IMR-90 (cell line): ENCODE measurements at regions not wholly inside any gene's neighbourhood (a gene's known extent, or its start where the extent isn't known, plus 50 kb on each side); places are given as distances from the start of the nearest gene placed in this dataset.

Source experiments
- ATAC-seq: fragments of 200-7000 bp; cut with Tn5 transposase; 2 replicates; pipeline ENCODE4 v1.9.1; 2020; ENCODE audit warnings: low read depth, mild to moderate bottlenecking, moderate library complexity
- BruUV-seq: library from RNA; stranded (reverse); fragments of 400-500 nt; replicated peaks from 2 replicates; lab custom pipeline; 2021; lab: Mats Ljungman, UMichigan
- CTCF ChIA-PET: fragments of 300-600 bp; formaldehyde crosslinking; extraction: SDS; loops from one replicate; lab custom pipeline; 2021; ENCODE audit warnings: antibody characterized with exemption; lab: Yijun Ruan, JAX
- POLR2A ChIA-PET: fragments of 300-600 bp; sonication (Branson Sonifier 250); formaldehyde crosslinking; loops from one replicate; lab custom pipeline; 2022; ENCODE audit warnings: antibody characterized with exemption; ENCODE audit not compliant: unreplicated experiment; lab: Charles Lee
- DNase-seq: peaks from one replicate; pipeline ENCODE4 v3.0.0; 2013
- H2AFZ ChIP-seq: replicated peaks from 2 replicates; pipeline ENCODE3; 2013; ENCODE audit warnings: low read length, mild to moderate bottlenecking; ENCODE audit not compliant: poor library complexity
- H2AK5ac ChIP-seq: 2 replicates; pipeline ENCODE4 v1.6.1; 2013; ENCODE audit warnings: low read depth, low read length, inconsistent platforms
- H2AK9ac ChIP-seq: replicated peaks from 2 replicates; pipeline ENCODE3; 2013; ENCODE audit warnings: mild to moderate bottlenecking, low read depth, low read length, moderate library complexity; ENCODE audit not compliant: poor library complexity
- H2BK120ac ChIP-seq: 2 replicates; pipeline ENCODE4 v1.6.1; 2013; ENCODE audit warnings: low read depth, low read length, inconsistent platforms
- H2BK15ac ChIP-seq: 3 replicates; pipeline ENCODE4 v1.6.1; 2013; ENCODE audit warnings: low read depth, low read length, inconsistent platforms
- H2BK20ac ChIP-seq: 2 replicates; pipeline ENCODE4 v1.6.1; 2013; ENCODE audit warnings: low read depth, mild to moderate bottlenecking, inconsistent platforms, low read length, moderate library complexity
- H2BK5ac ChIP-seq: 2 replicates; pipeline ENCODE4 v1.6.1; 2013; ENCODE audit warnings: mild to moderate bottlenecking, low read depth, low read length, inconsistent platforms; ENCODE audit not compliant: poor library complexity, severe bottlenecking
- H3K14ac ChIP-seq: replicated peaks from 2 replicates; pipeline ENCODE4 v1.6.1; 2013; ENCODE audit warnings: low read depth, low read length, inconsistent platforms
- H3K18ac ChIP-seq: 2 replicates; pipeline ENCODE4 v1.6.1; 2013; ENCODE audit warnings: low read depth, low read length, control low read depth
- H3K23ac ChIP-seq: 2 replicates; pipeline ENCODE4 v1.6.1; 2013; ENCODE audit warnings: low read depth, low read length, inconsistent platforms
- H3K27ac ChIP-seq: 2 replicates; pipeline ENCODE4 v1.5.1; 2013; ENCODE audit warnings: mild to moderate bottlenecking, control low read depth, low read length; ENCODE audit not compliant: insufficient read depth
- H3K27me3 ChIP-seq: 2 replicates; pipeline ENCODE4 v1.6.1; 2013; ENCODE audit warnings: low read length; ENCODE audit not compliant: control insufficient read depth, insufficient read depth
- H3K36me3 ChIP-seq: 2 replicates; pipeline ENCODE4 v1.6.1; 2013; ENCODE audit warnings: low read length, mixed read lengths; ENCODE audit not compliant: control insufficient read depth, insufficient read depth
- H3K4ac ChIP-seq: 2 replicates; pipeline ENCODE4 v1.6.1; 2013; ENCODE audit warnings: low read depth, low read length, inconsistent platforms
- H3K4me1 ChIP-seq: 2 replicates; pipeline ENCODE4 v1.6.1; 2013; ENCODE audit warnings: low read length, mixed read lengths; ENCODE audit not compliant: control insufficient read depth, insufficient read depth
- H3K4me2 ChIP-seq: 2 replicates; pipeline ENCODE4 v1.6.1; 2013; ENCODE audit warnings: low read depth, mild to moderate bottlenecking, control low read depth, low read length, moderate library complexity
- H3K4me3 ChIP-seq: 2 replicates; pipeline ENCODE4 v1.5.1; 2013; ENCODE audit warnings: low read depth, mild to moderate bottlenecking, control low read depth, low read length, moderate library complexity; ENCODE audit not compliant: insufficient read depth
- H3K56ac ChIP-seq: 2 replicates; pipeline ENCODE4 v1.6.1; 2013; ENCODE audit warnings: low read length, inconsistent platforms; ENCODE audit not compliant: insufficient read depth; ENCODE audit errors: extremely low read depth
- H3K79me1 ChIP-seq, 2 experiments: 2 replicates each; pipeline ENCODE4 v1.6.1; 2013; ENCODE audit warnings: low read length in 2 of 2, inconsistent platforms in 1 of 2, low read depth in 1 of 2
- H3K9ac ChIP-seq: 2 replicates; pipeline ENCODE4 v1.6.1; 2013; ENCODE audit warnings: low read depth, low read length, control low read depth
- H3K9me1 ChIP-seq: 2 replicates; pipeline ENCODE4 v1.6.1; 2013; ENCODE audit warnings: low read length, inconsistent platforms; ENCODE audit not compliant: insufficient read depth
- H3K9me3 ChIP-seq: 2 replicates; pipeline ENCODE4 v1.6.1; 2013; ENCODE audit warnings: low read length; ENCODE audit not compliant: control insufficient read depth, insufficient read depth
- H4K20me1 ChIP-seq: 2 replicates; pipeline ENCODE4 v1.6.1; 2013; ENCODE audit warnings: low read length, inconsistent platforms; ENCODE audit not compliant: insufficient read depth
- H4K5ac ChIP-seq: 2 replicates; pipeline ENCODE4 v1.6.1; 2013; ENCODE audit warnings: mild to moderate bottlenecking, low read depth, low read length, control low read depth
- H4K8ac ChIP-seq, 2 experiments: 2 replicates each; pipeline ENCODE4 v1.6.1; 2013; ENCODE audit warnings: low read depth in 2 of 2, low read length in 2 of 2, control low read depth in 1 of 2, inconsistent platforms in 1 of 2
- H4K91ac ChIP-seq: 2 replicates; pipeline ENCODE4 v1.6.1; 2013; ENCODE audit warnings: low read depth, low read length, inconsistent platforms; ENCODE audit not compliant: insufficient read depth
- BHLHE40 ChIP-seq: fragments of 150-350 bp; IDR thresholded peaks from 2 replicates; pipeline ENCODE4 v1.6.1; 2016; ENCODE audit warnings: mild to moderate bottlenecking, low read depth, low read length
- FOS ChIP-seq: fragments of 150-350 bp; IDR thresholded peaks from 2 replicates; pipeline ENCODE4 v1.6.1; 2016; ENCODE audit warnings: low read depth, low read length
- MAFK ChIP-seq: IDR thresholded peaks from 2 replicates; pipeline ENCODE4 v1.6.1; 2012; ENCODE audit warnings: low read depth, low read length, improper control_type of control experiment
- MAZ ChIP-seq: IDR thresholded peaks from 2 replicates; pipeline ENCODE4 v1.6.1; 2012; ENCODE audit warnings: low read depth, mild to moderate bottlenecking, low read length, improper control_type of control experiment, moderate library complexity, borderline replicate concordance
- NFE2L2 ChIP-seq: fragments of 150-350 bp; IDR thresholded peaks from 2 replicates; pipeline ENCODE4 v1.6.1; 2016; ENCODE audit warnings: low read depth, mild to moderate bottlenecking, low read length
- RAD21 ChIP-seq: IDR thresholded peaks from 2 replicates; pipeline ENCODE4 v1.6.1; 2012; ENCODE audit warnings: low read length, improper control_type of control experiment
- RCOR1 ChIP-seq: IDR thresholded peaks from 2 replicates; pipeline ENCODE4 v1.6.1; 2012; ENCODE audit warnings: mild to moderate bottlenecking, low read length, improper control_type of control experiment; ENCODE audit not compliant: insufficient replicate concordance
- RFX5 ChIP-seq: IDR thresholded peaks from 2 replicates; pipeline ENCODE4 v1.8.0; 2012; ENCODE audit warnings: low read depth, mild to moderate bottlenecking, low read length, moderate library complexity
- WGBS, 2 experiments: methylation state at CpG; one replicate each; pipeline versions ENCODE4 v1.1.5 to v1.1.7; 2013; ENCODE audit warnings: missing lambda C conversion rate in 2 of 2; ENCODE audit not compliant: insufficient read length in 1 of 2; ENCODE audit errors: extremely low coverage in 2 of 2; 5-methylcytosine and 5-hydroxymethylcytosine counted together
- dilution Hi-C: fragments of 300-500 bp; cut with HindIII; formaldehyde crosslinking; loops from one replicate; pipeline ENCODE4 v1.14.3; 2018; ENCODE audit warnings: low sequenced_read_pairs; ENCODE audit not compliant: unreplicated experiment
- in situ Hi-C: fragments of 300-500 bp; cut with MboI; formaldehyde crosslinking; loops from 3 replicates; pipeline ENCODE4 v1.14.3; 2019; ENCODE audit warnings: low sequenced_read_pairs, inconsistent platforms, mixed read lengths
- intact Hi-C: fragments of 100-400 bp; cut with micrococcal nuclease; formaldehyde crosslinking; loops from 2 replicates; pipeline ENCODE4 v1.10.0; 2022
- TF ChIP-seq, protein P1 (sequence below): conservative IDR thresholded peaks from 2 replicates; pipeline ENCODE4 v1.5.1; 2012; ENCODE audit warnings: mild to moderate bottlenecking, low read depth, low read length, improper control_type of control experiment
- TF ChIP-seq, protein P2 (sequence below): fragments of 150-350 bp; IDR thresholded peaks from 2 replicates; pipeline ENCODE4 v1.6.1; 2016; ENCODE audit warnings: low read depth, mild to moderate bottlenecking, low read length, moderate library complexity, borderline replicate concordance

DNA sequence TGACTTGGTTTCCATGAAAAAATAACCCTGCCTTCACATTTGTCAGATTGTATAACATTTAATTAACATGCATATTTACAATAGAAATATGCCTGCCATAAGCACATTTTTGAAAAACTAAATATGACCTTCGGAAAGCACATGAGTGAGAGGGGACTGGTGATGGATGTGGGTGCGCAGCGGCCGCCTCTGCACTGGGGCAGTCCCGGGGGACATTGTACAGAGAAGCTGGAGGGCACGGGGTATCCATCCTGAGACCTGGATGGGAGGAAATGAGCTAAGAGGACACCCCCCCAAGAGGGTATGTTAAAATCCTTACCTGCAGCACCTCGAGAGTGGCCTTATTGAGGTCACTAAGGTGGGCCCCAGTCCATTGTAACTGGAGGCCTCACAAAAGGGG, 161.3 kb upstream of the IRX4 start:
- ATAC-seq (no peak), DNase-seq (no peak)
- H3K4me2 ChIP-seq, result no peak overlapping the region
- no peak overlapping the region for H3K4me3 ChIP-seq
- H2BK120ac ChIP-seq, result no peak overlapping the region
- POLR2A ChIA-PET, result no interaction called here
- H3K9ac ChIP-seq, result no peak overlapping the region
- no TSS peak for BruUV-seq
- no peak overlapping the region for H3K23ac ChIP-seq
- no peaks in the 10 kb centered on the region for H3K36me3 ChIP-seq
- H2AK9ac ChIP-seq, result no peak overlapping the region
- CTCF ChIA-PET, result no interaction called here
- H4K5ac ChIP-seq, result no peak overlapping the region
- no peak overlapping the region for H4K8ac ChIP-seq
- no peak overlapping the region for H3K4ac ChIP-seq
- H4K20me1 ChIP-seq, result no peaks in the 10 kb centered on the region
- H3K9me3 ChIP-seq, result no peaks in the 10 kb centered on the region
- H2AK5ac ChIP-seq, result no peak overlapping the region
- no peak for TF ChIP-seq RCOR1
- TF ChIP-seq FOS, result no peak
- TF ChIP-seq, protein P1, sequence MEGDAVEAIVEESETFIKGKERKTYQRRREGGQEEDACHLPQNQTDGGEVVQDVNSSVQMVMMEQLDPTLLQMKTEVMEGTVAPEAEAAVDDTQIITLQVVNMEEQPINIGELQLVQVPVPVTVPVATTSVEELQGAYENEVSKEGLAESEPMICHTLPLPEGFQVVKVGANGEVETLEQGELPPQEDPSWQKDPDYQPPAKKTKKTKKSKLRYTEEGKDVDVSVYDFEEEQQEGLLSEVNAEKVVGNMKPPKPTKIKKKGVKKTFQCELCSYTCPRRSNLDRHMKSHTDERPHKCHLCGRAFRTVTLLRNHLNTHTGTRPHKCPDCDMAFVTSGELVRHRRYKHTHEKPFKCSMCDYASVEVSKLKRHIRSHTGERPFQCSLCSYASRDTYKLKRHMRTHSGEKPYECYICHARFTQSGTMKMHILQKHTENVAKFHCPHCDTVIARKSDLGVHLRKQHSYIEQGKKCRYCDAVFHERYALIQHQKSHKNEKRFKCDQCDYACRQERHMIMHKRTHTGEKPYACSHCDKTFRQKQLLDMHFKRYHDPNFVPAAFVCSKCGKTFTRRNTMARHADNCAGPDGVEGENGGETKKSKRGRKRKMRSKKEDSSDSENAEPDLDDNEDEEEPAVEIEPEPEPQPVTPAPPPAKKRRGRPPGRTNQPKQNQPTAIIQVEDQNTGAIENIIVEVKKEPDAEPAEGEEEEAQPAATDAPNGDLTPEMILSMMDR, result no peak
- no peak for TF ChIP-seq MAZ
- TF ChIP-seq RFX5, result no peak
- TF ChIP-seq BHLHE40, result no peak
- no peak for TF ChIP-seq RAD21
- TF ChIP-seq, protein P2, sequence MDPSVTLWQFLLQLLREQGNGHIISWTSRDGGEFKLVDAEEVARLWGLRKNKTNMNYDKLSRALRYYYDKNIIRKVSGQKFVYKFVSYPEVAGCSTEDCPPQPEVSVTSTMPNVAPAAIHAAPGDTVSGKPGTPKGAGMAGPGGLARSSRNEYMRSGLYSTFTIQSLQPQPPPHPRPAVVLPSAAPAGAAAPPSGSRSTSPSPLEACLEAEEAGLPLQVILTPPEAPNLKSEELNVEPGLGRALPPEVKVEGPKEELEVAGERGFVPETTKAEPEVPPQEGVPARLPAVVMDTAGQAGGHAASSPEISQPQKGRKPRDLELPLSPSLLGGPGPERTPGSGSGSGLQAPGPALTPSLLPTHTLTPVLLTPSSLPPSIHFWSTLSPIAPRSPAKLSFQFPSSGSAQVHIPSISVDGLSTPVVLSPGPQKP, result no peak
- TF ChIP-seq NFE2L2, result no peak
- no peak for TF ChIP-seq MAFK
- H4K91ac ChIP-seq, result no peak overlapping the region
- no peaks in the 10 kb centered on the region for H3K79me1 ChIP-seq
- in situ Hi-C loops, result loop anchor here (5.0 kb wide), 1 partner anchor 287 kb away; no protein-coding TSS in a partner anchor
- H3K14ac ChIP-seq, result no peak overlapping the region
- H3K27ac ChIP-seq, result no peak overlapping the region
- H3K4me1 ChIP-seq, result no peaks in the 10 kb centered on the region
- H3K9me1 ChIP-seq, result no peaks in the 10 kb centered on the region
- dilution Hi-C loops, result no loop called here
- no peak overlapping the region for H2BK15ac ChIP-seq
- H3K18ac ChIP-seq, result no peak overlapping the region
- H3K27me3 ChIP-seq, result no peaks in the 10 kb centered on the region
- 20% methylated on average over 1 of the region's 7 CpGs; no CpG with 5 or more reads in 1 of the 2 experiments for WGBS, 2 experiments
- H3K56ac ChIP-seq, result no peak overlapping the region
- no peak overlapping the region for H2AFZ ChIP-seq
- no peak overlapping the region for H2BK20ac ChIP-seq
- intact Hi-C loops, result no loop called here
- H2BK5ac ChIP-seq, result no peak overlapping the region
